ENCODE measurements at regions not wholly inside any gene's neighbourhood (a gene's known extent, or its start where the extent isn't known, plus 50 kb on each side); places are given as distances from the start of the nearest gene placed in this dataset.

DNA sequence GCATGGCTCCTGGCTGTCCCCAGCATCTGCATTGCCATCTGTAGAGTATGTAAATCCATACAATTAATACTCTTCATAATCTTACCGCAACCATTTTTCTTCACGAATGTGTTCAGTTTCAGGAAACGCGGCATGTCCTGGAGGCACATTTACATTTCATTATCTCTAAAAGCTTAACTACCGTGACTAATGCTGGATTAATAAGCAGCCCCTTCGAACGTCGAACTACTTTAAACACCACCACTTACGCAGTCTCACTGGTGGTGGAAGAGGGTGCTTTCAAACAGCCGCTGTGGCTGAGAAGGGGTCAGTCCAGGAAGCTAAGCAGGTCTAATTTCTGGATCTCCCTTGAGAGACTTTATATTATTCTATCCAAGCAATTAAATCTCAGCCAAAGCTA is 85.6 kb downstream of the C5orf15 start:
- Histone ChIP-seq H2AFZ (ENCODE audit: control insufficient read depth, low read length) (no peak overlapping the region), H3K36me3 (ENCODE audit: control insufficient read depth in 2 of 2, extremely low read depth in 1 of 2, insufficient read depth in 2 of 2, low read length in 2 of 2) (no peaks in the 10 kb centered on the region), H4K20me1 (ENCODE audit: control insufficient read depth, extremely low read depth, insufficient read depth, low read length) (no peaks in the 10 kb centered on the region), H3K4me2 (ENCODE audit: control insufficient read depth, extremely low read depth, insufficient read depth, low read depth, low read length) (no peak overlapping the region), H3K9me3 (ENCODE audit: control insufficient read depth, low read depth, low read length) (no peaks in the 10 kb centered on the region), H3K9me1 (ENCODE audit: control insufficient read depth, extremely low read depth, insufficient read depth, low read length) (no peaks in the 10 kb centered on the region), H3K9ac (ENCODE audit: control insufficient read depth, extremely low read depth, insufficient read depth, low read length) (no peak overlapping the region), H3K27me3 (ENCODE audit: control insufficient read depth, extremely low read depth, insufficient read depth, low read length) (peaks cover 3% of the 10 kb centered on the region), H3K27ac (ENCODE audit: control insufficient read depth, insufficient read depth, low read length) (no peak overlapping the region), H3K79me2 (ENCODE audit: control insufficient read depth, insufficient read depth, low read length) (no peaks in the 10 kb centered on the region), H3K4me1 (ENCODE audit: control insufficient read depth, extremely low read depth, insufficient read depth, low read length) (no peaks in the 10 kb centered on the region), H3K4me3 (ENCODE audit: control insufficient read depth in 2 of 3, extremely low read depth in 1 of 3, insufficient read depth in 2 of 3, low read depth in 1 of 3, low read length in 3 of 3) (no peak overlapping the region)
- no peak for FAIRE-seq
- TF ChIP-seq, protein P1, sequence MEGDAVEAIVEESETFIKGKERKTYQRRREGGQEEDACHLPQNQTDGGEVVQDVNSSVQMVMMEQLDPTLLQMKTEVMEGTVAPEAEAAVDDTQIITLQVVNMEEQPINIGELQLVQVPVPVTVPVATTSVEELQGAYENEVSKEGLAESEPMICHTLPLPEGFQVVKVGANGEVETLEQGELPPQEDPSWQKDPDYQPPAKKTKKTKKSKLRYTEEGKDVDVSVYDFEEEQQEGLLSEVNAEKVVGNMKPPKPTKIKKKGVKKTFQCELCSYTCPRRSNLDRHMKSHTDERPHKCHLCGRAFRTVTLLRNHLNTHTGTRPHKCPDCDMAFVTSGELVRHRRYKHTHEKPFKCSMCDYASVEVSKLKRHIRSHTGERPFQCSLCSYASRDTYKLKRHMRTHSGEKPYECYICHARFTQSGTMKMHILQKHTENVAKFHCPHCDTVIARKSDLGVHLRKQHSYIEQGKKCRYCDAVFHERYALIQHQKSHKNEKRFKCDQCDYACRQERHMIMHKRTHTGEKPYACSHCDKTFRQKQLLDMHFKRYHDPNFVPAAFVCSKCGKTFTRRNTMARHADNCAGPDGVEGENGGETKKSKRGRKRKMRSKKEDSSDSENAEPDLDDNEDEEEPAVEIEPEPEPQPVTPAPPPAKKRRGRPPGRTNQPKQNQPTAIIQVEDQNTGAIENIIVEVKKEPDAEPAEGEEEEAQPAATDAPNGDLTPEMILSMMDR (optimal IDR thresholded peaks at IDR 0.05 in 1 of 3, IDR thresholded peaks at IDR 0.05 in 1 of 3, conservative IDR thresholded peaks at IDR 0.05 in 1 of 3; ENCODE audit: extremely low read depth in 1 of 3, insufficient read depth in 2 of 3, low read length in 3 of 3), result no peak
- TF ChIP-seq EZH2 (IDR thresholded peaks at IDR 0.05; ENCODE audit: low read length), result no peak
- dilution Hi-C loops (cut with MboI; ENCODE audit: extremely low pct_ligation_motif_present, low sequenced_read_pairs), result no loop called here
- DNase-seq (ENCODE audit: low read depth, low spot score), result no peak

DNA sequence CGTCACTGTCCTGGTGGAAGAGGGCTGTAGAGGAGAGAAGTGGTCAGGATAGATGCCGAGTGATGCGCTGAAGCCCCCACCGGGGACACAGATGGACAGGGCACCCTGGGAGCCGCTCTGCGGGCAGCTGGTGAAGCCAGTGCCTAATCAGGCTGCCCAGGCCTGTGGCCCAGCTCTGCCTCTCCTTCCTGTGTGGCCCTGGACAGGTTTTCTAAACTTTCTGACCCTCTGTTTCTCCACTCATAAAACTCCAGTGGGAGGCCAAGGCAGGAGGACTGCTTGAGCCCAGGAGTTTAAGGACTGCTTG is 86.1 kb downstream of the C5orf15 start:
- H3K9me3 ChIP-seq (ENCODE audit: control insufficient read depth, low read depth, low read length), result no peaks in the 10 kb centered on the region
- no peaks in the 10 kb centered on the region for H3K79me2 ChIP-seq (ENCODE audit: control insufficient read depth, insufficient read depth, low read length)
- H3K4me3 ChIP-seq (ENCODE audit: control insufficient read depth in 2 of 3, extremely low read depth in 1 of 3, insufficient read depth in 2 of 3, low read depth in 1 of 3, low read length in 3 of 3), result no peak overlapping the region
- H3K36me3 ChIP-seq (ENCODE audit: control insufficient read depth in 2 of 2, extremely low read depth in 1 of 2, insufficient read depth in 2 of 2, low read length in 2 of 2), result no peaks in the 10 kb centered on the region
- H3K27me3 ChIP-seq (ENCODE audit: control insufficient read depth, extremely low read depth, insufficient read depth, low read length), result peaks cover 6% of the 10 kb centered on the region
- no peak for TF ChIP-seq EZH2 (IDR thresholded peaks at IDR 0.05; ENCODE audit: low read length)
- TF ChIP-seq, protein P1 (optimal IDR thresholded peaks at IDR 0.05 in 1 of 3, IDR thresholded peaks at IDR 0.05 in 1 of 3, conservative IDR thresholded peaks at IDR 0.05 in 1 of 3; ENCODE audit: extremely low read depth in 1 of 3, insufficient read depth in 2 of 3, low read length in 3 of 3), result no peak
- H3K9me1 ChIP-seq (ENCODE audit: control insufficient read depth, extremely low read depth, insufficient read depth, low read length), result no peaks in the 10 kb centered on the region
- dilution Hi-C loops (cut with MboI; ENCODE audit: extremely low pct_ligation_motif_present, low sequenced_read_pairs), result no loop called here
- no peak overlapping the region for H3K27ac ChIP-seq (ENCODE audit: control insufficient read depth, insufficient read depth, low read length)
- H4K20me1 ChIP-seq (ENCODE audit: control insufficient read depth, extremely low read depth, insufficient read depth, low read length), result no peaks in the 10 kb centered on the region
- H2AFZ ChIP-seq (ENCODE audit: control insufficient read depth, low read length), result no peak overlapping the region
- no peaks in the 10 kb centered on the region for H3K4me1 ChIP-seq (ENCODE audit: control insufficient read depth, extremely low read depth, insufficient read depth, low read length)
- no peak overlapping the region for H3K9ac ChIP-seq (ENCODE audit: control insufficient read depth, extremely low read depth, insufficient read depth, low read length)
- H3K4me2 ChIP-seq (ENCODE audit: control insufficient read depth, extremely low read depth, insufficient read depth, low read depth, low read length), result no peak overlapping the region
- FAIRE-seq (no peak), DNase-seq (ENCODE audit: low read depth, low spot score) (no peak)
